GM18873 (cell line): ENCODE measurements at regions not wholly inside any gene's neighbourhood (a gene's known extent, or its start where the extent isn't known, plus 50 kb on each side); places are given as distances from the start of the nearest gene placed in this dataset.
"Not testable (repeated sequence)": the region's sequence is repeated elsewhere in the genome, so short reads cannot be mapped to it uniquely, and the experiment has no call there.

Experiments
- ATAC-seq: cut with Tn5 transposase; IDR thresholded peaks from one replicate; pipeline ENCODE4 v1.9.1; 2021; ENCODE audit warnings: mild to moderate bottlenecking, moderate library complexity, moderate number of reproducible peaks; ENCODE audit not compliant: unreplicated experiment, low FRiP score

GRCh38 chr6:11486959-11487358 lies 50.6 kb upstream of the TMEM170B start:
- no peak for ATAC-seq

GRCh38 chr6:11486486-11486885 lies 51.1 kb upstream of the TMEM170B start:
- ATAC-seq = no peak

DNA sequence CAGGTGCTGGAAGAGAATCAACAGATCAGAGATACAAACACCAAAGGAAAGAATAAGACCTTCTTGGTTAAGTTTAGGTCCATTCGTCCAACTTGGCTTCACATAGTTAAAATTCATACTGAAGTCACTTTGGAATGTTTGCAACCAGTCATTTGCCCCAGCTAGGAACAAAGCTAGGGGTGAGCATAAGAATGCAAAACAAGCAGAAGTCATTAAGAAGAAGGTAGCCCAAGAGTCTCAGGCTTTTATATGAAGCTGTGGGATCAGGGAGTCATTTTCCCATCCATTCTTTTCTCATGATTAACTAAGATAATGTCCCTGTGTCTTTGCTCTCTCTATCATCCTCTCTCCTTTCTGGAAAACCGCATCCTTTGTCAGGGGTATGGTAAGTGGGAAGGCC lies 51.5 kb upstream of the TMEM170B start:
- ATAC-seq = no peak

DNA sequence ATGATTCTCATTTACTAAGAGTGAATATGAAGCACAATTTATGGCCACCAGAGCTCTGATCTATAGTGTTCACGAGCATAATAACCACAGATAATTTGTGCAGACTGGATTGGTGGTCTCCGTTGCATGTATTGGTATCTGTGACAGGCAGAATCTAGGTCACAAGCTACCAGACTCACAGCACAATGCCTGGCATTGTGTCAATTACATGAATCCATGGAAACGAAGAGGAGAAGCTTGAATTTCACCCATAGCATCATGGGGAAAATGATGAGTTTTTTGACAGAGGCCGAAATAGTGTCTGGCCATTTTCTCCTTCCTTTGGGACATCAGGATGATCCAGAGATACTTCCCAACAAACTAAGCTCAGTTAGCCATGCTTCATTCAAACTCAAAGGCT lies 52.3 kb upstream of the TMEM170B start:
- no peak for ATAC-seq

- ATAC-seq = no peak
Measured at GRCh38 chr6:11484441-11484840, 53.1 kb upstream of the TMEM170B start.

DNA sequence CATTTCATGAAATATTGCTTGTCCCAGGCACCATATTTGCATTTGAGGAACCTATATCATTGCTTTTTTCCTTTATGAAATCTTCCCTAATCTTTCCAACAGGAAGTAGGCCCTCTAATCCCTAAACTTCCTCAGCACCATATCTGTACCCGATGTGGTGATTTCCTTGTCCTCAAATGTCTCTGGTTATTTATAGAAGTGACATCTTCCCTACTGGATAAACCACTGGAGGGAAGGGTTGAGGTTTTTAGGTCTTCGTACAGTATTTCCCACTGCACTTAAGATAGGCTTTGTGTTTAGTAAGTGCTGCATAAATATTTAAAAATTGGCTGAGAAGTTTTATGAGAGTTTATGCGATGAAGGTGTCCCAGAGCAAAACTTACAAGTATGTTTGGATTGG lies 54.9 kb upstream of the TMEM170B start:
- ATAC-seq = no peak

- no peak for ATAC-seq
Measured at GRCh38 chr6:11480541-11480940, 57.0 kb upstream of the TMEM170B start.

GRCh38 chr6:11479296-11479695 lies 58.3 kb upstream of the TMEM170B start:
- ATAC-seq = no peak

DNA sequence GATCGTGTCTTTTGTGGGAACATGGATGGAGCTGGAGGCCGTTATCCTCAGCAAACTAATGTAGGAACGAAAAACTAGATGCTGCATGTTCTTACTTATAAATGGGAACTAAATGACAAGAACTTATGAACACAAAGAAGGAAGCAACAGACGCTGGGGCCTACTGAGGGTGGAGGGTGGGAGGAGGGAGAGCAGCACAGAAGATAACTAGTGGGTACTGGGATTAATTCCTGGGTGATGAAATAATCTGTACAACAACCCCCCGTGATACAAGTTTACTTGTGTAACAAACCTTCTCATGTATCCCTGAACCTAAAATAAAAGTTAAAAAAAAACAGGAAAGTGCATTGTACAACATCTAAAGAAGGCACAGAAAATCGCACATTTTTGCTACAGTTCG lies 59.0 kb upstream of the TMEM170B start:
- ATAC-seq = no peak

DNA sequence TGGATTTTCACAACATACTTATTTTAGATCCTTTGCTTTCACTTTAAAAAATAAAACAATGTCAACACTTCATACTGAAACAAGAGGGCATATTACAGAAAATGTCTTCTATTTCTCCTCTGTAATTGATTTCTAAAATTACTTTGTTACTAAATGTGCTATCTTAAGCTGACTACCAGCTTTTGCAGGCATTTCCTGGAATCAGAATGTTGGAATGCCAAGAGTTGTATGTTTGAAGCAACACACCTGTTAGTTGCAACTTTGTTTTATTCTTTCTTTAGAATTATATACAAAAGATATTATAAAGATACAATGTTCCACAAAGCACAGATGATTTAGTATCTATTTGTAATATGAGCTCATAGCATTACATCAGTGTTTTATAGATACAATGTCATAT lies 62.5 kb upstream of the TMEM170B start:
- no peak for ATAC-seq

- no peak for ATAC-seq
Measured at GRCh38 chr6:11473008-11473740, 64.4 kb upstream of the TMEM170B start.

DNA sequence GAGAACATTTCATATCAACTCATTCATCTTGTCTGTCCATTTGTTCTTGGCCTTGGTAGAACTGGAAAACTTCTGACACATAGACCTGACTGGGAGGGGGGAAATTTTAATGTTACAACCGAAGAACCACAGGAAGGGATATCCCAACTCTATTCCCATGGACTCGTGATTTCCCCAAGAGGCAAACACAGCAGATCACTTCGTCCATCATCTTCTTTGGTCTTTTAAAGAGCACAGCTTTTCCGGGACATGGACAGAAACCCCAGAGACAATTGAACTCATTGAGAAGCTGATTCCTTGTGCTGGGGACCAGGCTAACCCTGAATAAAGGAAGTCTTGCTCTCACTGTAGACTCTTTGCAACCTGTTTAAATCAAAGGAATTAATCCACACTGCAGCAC lies 66.3 kb upstream of the TMEM170B start:
- no peak for ATAC-seq

GRCh38 chr6:11469684-11470083 lies 67.9 kb upstream of the TMEM170B start:
- ATAC-seq = no peak

GRCh38 chr6:11468271-11468670 lies 69.3 kb upstream of the TMEM170B start:
- ATAC-seq = not testable (repeated sequence)

DNA sequence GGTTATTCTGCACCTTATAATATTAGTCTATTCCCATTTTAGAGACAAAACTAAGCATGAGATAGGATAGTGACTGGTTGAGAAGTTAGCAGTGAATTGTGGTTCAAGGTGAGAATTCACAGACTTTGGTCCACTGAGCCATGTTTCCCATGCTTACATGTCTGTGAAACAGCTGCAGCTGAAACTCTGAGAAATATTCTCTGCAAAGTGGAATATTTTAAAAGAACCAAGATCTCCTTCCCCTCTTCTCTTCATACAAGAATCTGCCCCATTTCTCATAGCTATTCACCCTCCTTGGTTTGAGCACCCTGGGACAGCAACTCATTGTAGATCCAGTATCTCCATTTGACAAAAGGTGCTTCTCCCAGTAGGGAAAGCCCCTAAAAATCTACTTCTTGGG lies 70.2 kb upstream of the TMEM170B start:
- ATAC-seq = no peak

- ATAC-seq = no peak
Measured at GRCh38 chr6:11463398-11463780, 74.2 kb upstream of the TMEM170B start.

GRCh38 chr6:11462742-11463397 lies 74.7 kb upstream of the TMEM170B start:
- ATAC-seq = no peak

GRCh38 chr6:11460837-11461661 lies 76.5 kb upstream of the TMEM170B start:
- peak; percentile 66 for ATAC-seq

GRCh38 chr6:11460001-11460668 lies 77.4 kb upstream of the TMEM170B start:
- no peak for ATAC-seq

GRCh38 chr6:11459079-11459610 lies 78.4 kb upstream of the TMEM170B start:
- no peak for ATAC-seq

GRCh38 chr6:11458509-11458908 lies 79.0 kb upstream of the TMEM170B start:
- no peak for ATAC-seq
